Suppressor macrophage treated with lipopolysaccharide for 4 hours (primary cell): ENCODE measurements at regions not wholly inside any gene's neighbourhood (a gene's known extent, or its start where the extent isn't known, plus 50 kb on each side); places are given as distances from the start of the nearest gene placed in this dataset.

Experiments used
- DNase-seq: peaks from one replicate; pipeline ENCODE4 v3.0.0-alpha.2; 2020

- DNase-seq: no peak
Measured at GRCh38 chr13:59197397-59197796, 966.3 kb downstream of the DIAPH3 start.

- DNase-seq: no peak
Measured at GRCh38 chr13:59201841-59202240, 961.9 kb downstream of the DIAPH3 start.

GRCh38 chr13:59203855-59204254, 959.9 kb downstream of the DIAPH3 start:
- no peak for DNase-seq

GRCh38 chr13:59205501-59205900, 958.2 kb downstream of the DIAPH3 start:
- no peak for DNase-seq

GRCh38 chr13:59208405-59209195, 955.1 kb downstream of the DIAPH3 start:
- DNase-seq: no peak

GRCh38 chr13:59210543-59210942, 953.2 kb downstream of the DIAPH3 start:
- DNase-seq: no peak

- no peak for DNase-seq
Measured at GRCh38 chr13:59211606-59212005, 952.1 kb downstream of the DIAPH3 start.

- no peak for DNase-seq
Measured at GRCh38 chr13:59229401-59229800, 934.3 kb downstream of the DIAPH3 start.

GRCh38 chr13:59229861-59230260, 933.9 kb downstream of the DIAPH3 start:
- DNase-seq: no peak

GRCh38 chr13:59230484-59231264, 933.1 kb downstream of the DIAPH3 start:
- DNase-seq: no peak

- no peak for DNase-seq
Measured at GRCh38 chr13:59236309-59236919, 927.3 kb downstream of the DIAPH3 start.

- DNase-seq: no peak
Measured at GRCh38 chr13:59236944-59237343, 926.8 kb downstream of the DIAPH3 start.

GRCh38 chr13:59247171-59247570, 916.6 kb downstream of the DIAPH3 start:
- DNase-seq: no peak

GRCh38 chr13:59250336-59251189, 913.2 kb downstream of the DIAPH3 start:
- no peak for DNase-seq

- DNase-seq: no peak
Measured at GRCh38 chr13:59259165-59260000, 904.3 kb downstream of the DIAPH3 start.

- no peak for DNase-seq
Measured at GRCh38 chr13:59261928-59262488, 901.7 kb downstream of the DIAPH3 start.

- DNase-seq: no peak
Measured at GRCh38 chr13:59263531-59263930, 900.2 kb downstream of the DIAPH3 start.

GRCh38 chr13:59266478-59267063, 897.2 kb downstream of the DIAPH3 start:
- no peak for DNase-seq

- DNase-seq: no peak
Measured at GRCh38 chr13:59269476-59269875, 894.3 kb downstream of the DIAPH3 start.

- DNase-seq: no peak
Measured at GRCh38 chr13:59270327-59270726, 893.4 kb downstream of the DIAPH3 start.
